ENCODE measurements at regions not wholly inside any gene's neighbourhood (a gene's known extent, or its start where the extent isn't known, plus 50 kb on each side); places are given as distances from the start of the nearest gene placed in this dataset.
"Not testable (repeated sequence)": the region's sequence is repeated elsewhere in the genome, so short reads cannot be mapped to it uniquely, and the experiment has no call there.

DNA sequence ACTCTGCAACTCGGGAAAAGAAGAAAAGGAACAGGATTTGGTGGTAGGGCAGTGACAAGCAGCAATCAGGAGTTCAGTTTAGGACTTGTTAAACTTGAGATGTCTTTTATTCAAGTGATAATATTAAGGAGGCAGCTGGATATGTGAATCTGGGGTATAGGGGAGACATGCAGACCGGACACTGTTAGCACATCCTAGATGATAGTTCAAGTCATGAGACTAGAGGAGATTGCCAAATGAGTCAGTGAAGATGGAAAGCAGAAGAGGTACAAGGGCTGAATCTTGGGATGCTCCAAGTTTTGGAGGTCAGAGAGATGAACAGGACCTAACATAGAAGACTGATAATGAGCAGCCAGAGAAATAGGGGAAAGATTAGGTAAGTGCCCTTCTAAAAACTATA lies 69.5 kb upstream of the PSME4 start:
- no peak for DNase-seq
- H3K27ac Mint-ChIP-seq: no peak overlapping the region
- no peak overlapping the region for H3K4me3 Mint-ChIP-seq
- peaks cover 17% of the 10 kb centered on the region for H3K4me1 Mint-ChIP-seq (ENCODE audit: low read depth)
- H3K27me3 Mint-ChIP-seq (ENCODE audit: insufficient read depth): no peaks in the 10 kb centered on the region
- H3K36me3 Mint-ChIP-seq (ENCODE audit: low read depth): peaks cover 4% of the 10 kb centered on the region
- peaks cover 5% of the 10 kb centered on the region for H3K9me3 Mint-ChIP-seq
- TF ChIP-seq, protein P1, sequence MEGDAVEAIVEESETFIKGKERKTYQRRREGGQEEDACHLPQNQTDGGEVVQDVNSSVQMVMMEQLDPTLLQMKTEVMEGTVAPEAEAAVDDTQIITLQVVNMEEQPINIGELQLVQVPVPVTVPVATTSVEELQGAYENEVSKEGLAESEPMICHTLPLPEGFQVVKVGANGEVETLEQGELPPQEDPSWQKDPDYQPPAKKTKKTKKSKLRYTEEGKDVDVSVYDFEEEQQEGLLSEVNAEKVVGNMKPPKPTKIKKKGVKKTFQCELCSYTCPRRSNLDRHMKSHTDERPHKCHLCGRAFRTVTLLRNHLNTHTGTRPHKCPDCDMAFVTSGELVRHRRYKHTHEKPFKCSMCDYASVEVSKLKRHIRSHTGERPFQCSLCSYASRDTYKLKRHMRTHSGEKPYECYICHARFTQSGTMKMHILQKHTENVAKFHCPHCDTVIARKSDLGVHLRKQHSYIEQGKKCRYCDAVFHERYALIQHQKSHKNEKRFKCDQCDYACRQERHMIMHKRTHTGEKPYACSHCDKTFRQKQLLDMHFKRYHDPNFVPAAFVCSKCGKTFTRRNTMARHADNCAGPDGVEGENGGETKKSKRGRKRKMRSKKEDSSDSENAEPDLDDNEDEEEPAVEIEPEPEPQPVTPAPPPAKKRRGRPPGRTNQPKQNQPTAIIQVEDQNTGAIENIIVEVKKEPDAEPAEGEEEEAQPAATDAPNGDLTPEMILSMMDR (IDR thresholded peaks at IDR 0.05): no peak

DNA sequence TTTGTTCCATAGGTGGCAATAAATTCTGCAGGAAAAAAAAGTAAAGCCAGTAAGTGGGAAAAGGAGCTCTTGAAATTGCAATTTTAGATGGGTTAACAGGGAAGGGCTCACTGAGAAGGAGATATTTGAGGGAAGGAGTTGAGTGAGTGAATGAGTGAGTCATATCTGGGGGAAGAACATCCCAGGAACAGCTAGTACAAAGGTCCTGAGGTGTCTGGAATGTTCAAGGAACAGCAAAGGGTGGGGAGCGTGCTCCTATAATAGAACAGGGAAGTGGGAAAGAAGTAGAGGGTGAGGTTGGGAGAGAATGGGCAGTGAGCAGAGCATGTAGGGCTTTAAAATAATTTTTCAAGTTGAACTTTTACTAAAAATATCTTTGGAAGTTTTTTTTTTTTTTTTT lies 68.0 kb upstream of the PSME4 start:
- Mint-ChIP-seq H3K4me1 (ENCODE audit: low read depth) (peaks cover 17% of the 10 kb centered on the region), H3K27ac (no peak overlapping the region), H3K4me3 (no peak overlapping the region), H3K27me3 (ENCODE audit: insufficient read depth) (no peaks in the 10 kb centered on the region), H3K9me3 (no peaks in the 10 kb centered on the region), H3K36me3 (ENCODE audit: low read depth) (no peaks in the 10 kb centered on the region)
- TF ChIP-seq, protein P1 (IDR thresholded peaks at IDR 0.05): no peak
- DNase-seq: no peak

DNA sequence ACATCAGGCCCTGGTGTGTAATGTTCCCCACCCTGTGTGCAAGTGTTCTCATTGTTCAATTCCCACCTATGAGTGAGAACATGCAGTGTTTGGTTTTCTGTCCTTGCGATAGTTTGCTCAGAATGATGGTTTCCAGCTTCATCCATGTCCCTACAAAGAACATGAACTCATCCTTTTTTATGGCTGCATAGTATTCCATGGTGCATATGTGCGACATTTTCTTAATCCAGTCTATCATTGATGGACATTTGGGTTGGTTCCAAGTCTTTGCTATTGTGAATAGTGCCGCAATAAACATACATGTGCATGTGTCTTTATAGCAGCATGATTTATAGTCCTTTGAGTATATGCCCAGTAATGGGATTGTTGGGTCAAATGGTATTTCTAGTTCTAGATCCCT lies 60.5 kb upstream of the PSME4 start:
- not testable (repeated sequence) for H3K27me3 Mint-ChIP-seq (ENCODE audit: insufficient read depth); H3K27ac Mint-ChIP-seq; H3K36me3 Mint-ChIP-seq (ENCODE audit: low read depth); DNase-seq; H3K4me3 Mint-ChIP-seq; H3K9me3 Mint-ChIP-seq
- peaks cover 23% of the 10 kb centered on the region for H3K4me1 Mint-ChIP-seq (ENCODE audit: low read depth)

DNA sequence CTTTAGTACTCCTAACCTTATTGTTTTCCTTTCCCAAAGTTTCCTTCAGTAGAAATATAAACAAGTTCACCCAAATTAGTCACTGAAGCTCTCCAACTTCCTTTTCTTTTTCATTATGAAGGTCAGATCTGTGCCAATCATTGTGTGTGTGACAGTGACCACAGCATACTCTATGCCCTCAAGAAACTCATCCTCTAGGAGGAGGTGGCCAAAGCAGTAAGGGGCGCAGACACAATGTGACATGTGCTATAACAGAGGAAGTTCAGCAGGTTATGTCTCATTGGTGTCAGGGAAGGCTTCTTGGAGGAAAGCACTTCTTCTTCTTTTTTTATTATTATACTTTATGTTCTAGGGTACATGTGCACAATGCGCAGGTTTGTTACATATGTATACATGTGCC lies 60.0 kb upstream of the PSME4 start:
- H3K36me3 Mint-ChIP-seq (ENCODE audit: low read depth): 0 out of 2 replicates have a peak, but pooled peaks cover 6% of the 10 kb centered on the region
- DNase-seq: no peak
- no peak overlapping the region for H3K4me3 Mint-ChIP-seq
- no peaks in the 10 kb centered on the region for H3K27me3 Mint-ChIP-seq (ENCODE audit: insufficient read depth)
- H3K4me1 Mint-ChIP-seq (ENCODE audit: low read depth): peaks cover 25% of the 10 kb centered on the region
- no peak overlapping the region for H3K27ac Mint-ChIP-seq
- TF ChIP-seq, protein P1 (IDR thresholded peaks at IDR 0.05): no peak
- peaks cover 5% of the 10 kb centered on the region for H3K9me3 Mint-ChIP-seq

DNA sequence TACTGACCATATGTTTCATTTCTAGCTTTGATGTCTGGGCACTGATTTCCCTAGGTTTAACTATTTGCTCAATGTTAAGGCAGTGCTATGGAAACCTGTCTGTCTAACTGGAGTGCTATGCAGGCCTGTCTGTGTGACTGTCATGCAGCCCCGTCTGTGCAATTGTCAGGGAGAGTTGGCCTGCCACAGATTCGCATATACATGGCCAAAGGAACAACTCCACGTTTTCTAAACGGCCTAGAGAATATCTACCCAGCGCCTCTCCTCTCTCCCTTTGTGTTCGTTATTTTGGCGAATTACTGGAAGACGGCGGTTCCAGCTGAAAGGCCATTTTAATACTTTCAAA lies 59.6 kb upstream of the PSME4 start:
- Mint-ChIP-seq H3K36me3 (ENCODE audit: low read depth) (peaks cover 10% of the 10 kb centered on the region; the same call in 1 of the 2 replicates), H3K9me3 (peaks cover 5% of the 10 kb centered on the region), H3K27ac (no peak overlapping the region), H3K4me1 (ENCODE audit: low read depth) (peaks cover 30% of the 10 kb centered on the region), H3K27me3 (ENCODE audit: insufficient read depth) (no peaks in the 10 kb centered on the region), H3K4me3 (no peak overlapping the region)
- TF ChIP-seq, protein P1 (IDR thresholded peaks at IDR 0.05): no peak
- DNase-seq: no peak

DNA sequence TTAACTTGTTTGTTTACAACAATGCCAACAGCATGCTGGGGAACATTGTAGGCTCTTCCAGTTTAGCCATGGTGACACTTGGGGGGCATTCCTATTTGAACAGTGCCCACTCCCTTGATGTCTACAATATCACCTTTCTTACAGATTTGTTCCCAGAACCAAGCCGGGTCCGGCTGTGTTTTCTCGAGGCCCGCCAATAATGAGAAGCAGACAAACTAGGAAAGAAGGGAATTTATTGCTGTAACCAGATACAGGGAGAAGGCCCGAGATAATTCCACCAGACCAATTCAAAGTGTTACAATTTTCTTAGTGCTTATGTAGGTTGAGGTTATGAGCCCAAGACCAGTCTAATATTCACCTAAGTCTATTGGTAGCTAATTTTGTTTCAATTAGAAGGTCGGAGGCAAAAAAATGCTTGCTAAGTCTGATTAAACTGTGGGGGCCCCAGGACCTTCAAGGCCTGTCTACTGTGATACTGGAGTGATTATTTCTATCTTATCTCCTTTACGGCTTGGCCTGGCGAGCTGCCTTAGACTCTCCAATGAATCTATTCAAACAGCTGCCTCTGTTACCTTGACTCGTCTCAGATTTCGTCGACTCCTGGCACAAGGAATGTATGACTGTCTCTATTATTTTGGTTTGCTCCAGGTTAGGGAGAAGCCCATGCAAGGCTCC lies 59.1 kb upstream of the PSME4 start:
- Mint-ChIP-seq H3K36me3 (ENCODE audit: low read depth) (peaks cover 11% of the 10 kb centered on the region; the same call in 1 of the 2 replicates), H3K4me1 (ENCODE audit: low read depth) (peaks cover 35% of the 10 kb centered on the region), H3K9me3 (peaks cover 5% of the 10 kb centered on the region), H3K27ac (no peak overlapping the region), H3K4me3 (no peak overlapping the region), H3K27me3 (ENCODE audit: insufficient read depth) (no peaks in the 10 kb centered on the region)
- no peak for DNase-seq
- TF ChIP-seq, protein P1 (IDR thresholded peaks at IDR 0.05): no peak

DNA sequence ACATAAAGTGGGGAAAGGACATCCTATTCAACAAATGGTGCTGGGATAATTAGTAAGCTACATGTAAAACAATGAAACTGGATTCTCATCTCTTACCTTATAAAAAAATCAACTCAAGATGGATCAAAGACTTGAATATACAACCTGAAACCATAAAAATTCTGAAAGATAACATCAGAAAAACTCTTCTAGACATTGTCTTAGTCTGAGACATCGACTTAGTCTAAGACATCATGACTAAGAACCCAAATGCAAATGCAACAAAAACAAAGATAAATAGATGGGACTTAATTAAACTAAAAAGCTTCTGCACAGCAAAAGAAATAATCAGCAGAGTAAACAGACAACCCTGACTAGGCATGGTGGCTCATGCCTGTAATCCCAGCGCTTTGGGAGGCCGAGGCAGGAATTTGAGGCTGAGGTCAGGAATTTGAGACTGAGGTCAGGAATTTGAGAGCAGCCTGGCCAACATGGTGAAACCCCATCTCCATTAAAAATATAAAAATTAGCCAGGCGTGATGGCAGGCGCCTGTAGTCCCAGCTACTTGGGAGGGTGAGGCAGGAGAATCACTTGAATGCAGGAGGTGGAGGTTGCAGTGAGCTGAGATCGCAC lies 54.8 kb upstream of the PSME4 start:
- H3K27ac Mint-ChIP-seq; H3K9me3 Mint-ChIP-seq; H3K27me3 Mint-ChIP-seq (ENCODE audit: insufficient read depth); DNase-seq; H3K4me3 Mint-ChIP-seq: not testable (repeated sequence)
- Mint-ChIP-seq H3K4me1 (ENCODE audit: low read depth) (peaks cover 31% of the 10 kb centered on the region), H3K36me3 (ENCODE audit: low read depth) (peaks cover 22% of the 10 kb centered on the region)
